Kidney (tissue), 13 donors: ENCODE measurements at regions not wholly inside any gene's neighbourhood (a gene's known extent, or its start where the extent isn't known, plus 50 kb on each side); places are given as distances from the start of the nearest gene placed in this dataset.

Experiments used
- DNase-seq, 5 donors: peaks; one replicate each; pipeline ENCODE4 v3.0.0-alpha.2; 2013 to 2020
- FAIRE-seq: peaks from 2 replicates; lab custom pipeline; 2012; peaks lifted over from hg19 to GRCh38; lab: Jason Lieb, UNC
- H3K27ac ChIP-seq, 2 donors: one replicate each; pipeline ENCODE4 v1.7.0; 2013; ENCODE audit warnings: low read depth in 2 of 2, low read length in 2 of 2, inconsistent platforms in 1 of 2
- H3K27me3 ChIP-seq: one replicate; pipeline ENCODE4 v1.7.1; 2013; ENCODE audit warnings: low read length, inconsistent platforms; ENCODE audit not compliant: control insufficient read depth, insufficient read depth
- H3K36me3 ChIP-seq, 3 donors: one replicate each; pipeline versions ENCODE4 v1.7.0 to v1.7.1; 2013; ENCODE audit warnings: low read length in 3 of 3, control low read depth in 1 of 3, inconsistent platforms in 1 of 3; ENCODE audit not compliant: insufficient read depth in 3 of 3, control insufficient read depth in 2 of 3
- H3K4me1 ChIP-seq, 3 donors: one replicate each; pipeline versions ENCODE4 v1.7.0 to v1.7.1; 2013; ENCODE audit warnings: low read length in 3 of 3, inconsistent platforms in 1 of 3, low read depth in 1 of 3; ENCODE audit not compliant: control insufficient read depth in 2 of 3, insufficient read depth in 2 of 3
- H3K4me3 ChIP-seq, 3 donors: one replicate each; pipeline versions ENCODE4 v1.7.0 to v1.8.1; 2013; ENCODE audit warnings: low read length in 3 of 3, control low read depth in 1 of 3, inconsistent platforms in 1 of 3
- H3K9ac ChIP-seq, 3 donors: one replicate each; pipeline versions ENCODE4 v1.7.0 to v1.7.1; 2013; ENCODE audit warnings: low read length in 3 of 3, control low read depth in 1 of 3, inconsistent platforms in 1 of 3
- H3K9me3 ChIP-seq, 3 donors: one replicate each; pipeline versions ENCODE4 v1.7.0 to v1.7.1; 2013; ENCODE audit warnings: low read length in 3 of 3, control low read depth in 1 of 3, inconsistent platforms in 1 of 3; ENCODE audit not compliant: control insufficient read depth in 2 of 3, insufficient read depth in 1 of 3
- intact Hi-C: fragments of 100-400 bp; cut with DNase I; formaldehyde crosslinking; loops from one replicate; pipeline ENCODE4 v1.11.1; 2022
- TF ChIP-seq, protein P1 (sequence below): IDR thresholded peaks from 3 replicates; pipeline ENCODE4 v1.5.1; 2012; ENCODE audit warnings: mild to moderate bottlenecking, moderate library complexity, borderline replicate concordance; ENCODE audit not compliant: insufficient read depth; ENCODE audit errors: extremely low read depth
- donor health status: control.
- donor health status: control.
- donor health status: control.
- donor health status: control.
- donor health status: control.
- donor health status: DM: yes; HTN: yes; CAD: no.
- donor health status: Normal renal cell carcinoma (clear cell type).

DNA sequence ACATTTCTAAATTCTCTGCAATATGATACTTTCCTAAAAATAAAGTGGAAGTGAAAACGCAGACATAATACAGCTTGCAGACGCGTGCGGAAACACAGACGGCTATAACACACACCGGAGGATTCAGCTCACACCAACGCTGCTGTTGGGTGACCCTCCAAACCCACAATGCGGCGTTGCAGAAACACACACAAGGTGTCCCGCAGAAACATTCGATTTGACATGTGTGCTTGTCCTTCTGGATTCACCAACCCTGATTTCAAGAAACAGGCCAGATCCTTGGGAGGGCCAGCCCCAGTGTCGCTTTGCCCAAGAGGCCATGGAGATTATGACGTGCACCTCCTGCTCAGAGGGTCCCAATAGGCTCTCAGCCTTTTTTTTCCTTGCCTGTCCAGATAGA, 136.7 kb upstream of the TCERG1L start:
- no peak for FAIRE-seq
- no peaks in the 10 kb centered on the region for H3K4me1 ChIP-seq
- TF ChIP-seq, protein P1, sequence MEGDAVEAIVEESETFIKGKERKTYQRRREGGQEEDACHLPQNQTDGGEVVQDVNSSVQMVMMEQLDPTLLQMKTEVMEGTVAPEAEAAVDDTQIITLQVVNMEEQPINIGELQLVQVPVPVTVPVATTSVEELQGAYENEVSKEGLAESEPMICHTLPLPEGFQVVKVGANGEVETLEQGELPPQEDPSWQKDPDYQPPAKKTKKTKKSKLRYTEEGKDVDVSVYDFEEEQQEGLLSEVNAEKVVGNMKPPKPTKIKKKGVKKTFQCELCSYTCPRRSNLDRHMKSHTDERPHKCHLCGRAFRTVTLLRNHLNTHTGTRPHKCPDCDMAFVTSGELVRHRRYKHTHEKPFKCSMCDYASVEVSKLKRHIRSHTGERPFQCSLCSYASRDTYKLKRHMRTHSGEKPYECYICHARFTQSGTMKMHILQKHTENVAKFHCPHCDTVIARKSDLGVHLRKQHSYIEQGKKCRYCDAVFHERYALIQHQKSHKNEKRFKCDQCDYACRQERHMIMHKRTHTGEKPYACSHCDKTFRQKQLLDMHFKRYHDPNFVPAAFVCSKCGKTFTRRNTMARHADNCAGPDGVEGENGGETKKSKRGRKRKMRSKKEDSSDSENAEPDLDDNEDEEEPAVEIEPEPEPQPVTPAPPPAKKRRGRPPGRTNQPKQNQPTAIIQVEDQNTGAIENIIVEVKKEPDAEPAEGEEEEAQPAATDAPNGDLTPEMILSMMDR: no peak
- intact Hi-C loops: no loop called here
- no peaks in the 10 kb centered on the region for H3K27me3 ChIP-seq
- no peaks in the 10 kb centered on the region for H3K9me3 ChIP-seq
- no peak overlapping the region for H3K9ac ChIP-seq
- no peak overlapping the region for H3K4me3 ChIP-seq
- no peaks in the 10 kb centered on the region for H3K36me3 ChIP-seq
- no peak overlapping the region for H3K27ac ChIP-seq
- DNase-seq: peak in 1 of 5 donors; percentile 37

DNA sequence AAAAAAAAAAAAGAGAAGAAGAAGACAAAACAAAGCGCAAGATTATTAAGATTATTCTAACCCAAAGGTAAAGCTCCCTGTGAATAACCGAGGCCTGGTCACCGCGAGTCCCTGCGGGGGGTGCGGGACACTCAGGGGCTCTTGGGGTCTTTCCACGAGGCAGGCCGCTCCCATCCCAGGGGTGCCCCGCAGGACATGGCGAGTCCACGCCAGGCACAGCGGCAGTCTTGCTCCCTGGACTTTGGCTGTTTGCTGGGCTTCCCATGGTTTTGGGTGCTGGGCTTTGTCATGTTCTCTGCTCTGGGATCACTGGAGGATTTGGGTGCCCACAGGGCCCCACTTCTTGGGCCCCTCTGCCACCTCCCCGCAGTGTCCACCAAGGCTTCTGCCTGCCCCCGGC, 137.4 kb upstream of the TCERG1L start:
- no peak overlapping the region for H3K27ac ChIP-seq
- intact Hi-C loops: no loop called here
- no peaks in the 10 kb centered on the region for H3K36me3 ChIP-seq
- no peaks in the 10 kb centered on the region for H3K27me3 ChIP-seq
- no peaks in the 10 kb centered on the region for H3K9me3 ChIP-seq
- TF ChIP-seq, protein P1: no peak
- FAIRE-seq: no peak
- no peak overlapping the region for H3K4me3 ChIP-seq
- H3K4me1 ChIP-seq: peaks cover 0 to 7% (median 0%) of the 10 kb centered on the region in 3 donors
- DNase-seq: peak in 1 of 5 donors; percentile 61
- no peak overlapping the region for H3K9ac ChIP-seq

DNA sequence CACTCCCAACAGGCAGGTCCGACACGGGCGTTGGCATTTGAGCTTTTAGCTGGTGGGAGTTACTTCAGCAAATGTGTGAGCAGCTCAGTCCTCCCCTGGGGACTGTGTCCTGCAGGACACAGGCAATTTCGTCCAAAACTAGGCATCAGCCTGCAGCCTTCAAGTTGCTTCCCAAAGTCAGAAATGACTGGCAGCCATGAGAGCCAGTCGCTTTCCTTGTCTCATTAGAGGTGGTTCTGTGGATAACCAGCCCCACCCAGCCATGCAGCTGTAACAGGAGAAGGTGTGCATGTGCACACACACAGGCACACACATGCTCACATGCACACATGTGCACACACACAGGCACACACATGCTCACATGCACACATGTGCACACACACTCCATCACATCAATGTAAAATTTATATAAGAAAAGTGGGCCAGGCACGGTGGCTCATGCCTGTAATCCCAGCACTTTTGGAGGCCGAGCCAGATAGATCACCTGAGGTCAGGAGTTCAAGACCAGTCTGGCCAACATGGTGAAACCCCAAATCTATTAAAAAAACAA, 138.8 kb upstream of the TCERG1L start:
- Histone ChIP-seq H3K9me3 (no peaks in the 10 kb centered on the region), H3K36me3 (no peaks in the 10 kb centered on the region), H3K4me3 (no peak overlapping the region), H3K4me1 (peaks cover 0 to 9% (median 0%) of the 10 kb centered on the region in 3 donors), H3K27ac (no peak overlapping the region), H3K27me3 (no peaks in the 10 kb centered on the region), H3K9ac (no peak overlapping the region)
- intact Hi-C loops: no loop called here
- no peak for FAIRE-seq
- TF ChIP-seq, protein P1: no peak
- DNase-seq: peak in 3 of 5 donors; percentile 18 to 42 (median 33)
